IgD-negative memory B cell (primary cell): ENCODE measurements at regions not wholly inside any gene's neighbourhood (a gene's known extent, or its start where the extent isn't known, plus 50 kb on each side); places are given as distances from the start of the nearest gene placed in this dataset.
A peak's percentile ranks its signal among the peaks of the same experiment; 100 is the strongest.
"Not testable (repeated sequence)": the region's sequence is repeated elsewhere in the genome, so short reads cannot be mapped to it uniquely, and the experiment has no call there.

ENCODE experiments used
- H3K27ac Mint-ChIP-seq, 3 donors: one replicate each; pipeline ENCODE4 v1.8.0; 2020 to 2022; ENCODE audit warnings: mild to moderate bottlenecking in 3 of 3, mixed read lengths in 3 of 3, moderate library complexity in 1 of 3
- H3K27me3 Mint-ChIP-seq: one replicate; pipeline ENCODE4 v1.8.0; 2021; ENCODE audit warnings: mixed read lengths
- H3K36me3 Mint-ChIP-seq: one replicate; pipeline ENCODE4 v1.8.0; 2020; ENCODE audit warnings: mild to moderate bottlenecking, mixed read lengths
- H3K4me1 Mint-ChIP-seq, 3 donors: one replicate each; pipeline ENCODE4 v1.8.0; 2020 to 2022; ENCODE audit warnings: mixed read lengths in 3 of 3, mild to moderate bottlenecking in 1 of 3
- H3K4me3 Mint-ChIP-seq, 4 donors: one replicate each; pipeline ENCODE4 v1.8.0; 2020 to 2022; ENCODE audit warnings: mild to moderate bottlenecking in 4 of 4, mixed read lengths in 4 of 4, moderate library complexity in 3 of 4
- H3K9me3 Mint-ChIP-seq, 3 donors: one replicate each; pipeline ENCODE4 v1.8.0; 2020 to 2021; ENCODE audit warnings: mixed read lengths in 3 of 3, mild to moderate bottlenecking in 1 of 3

GRCh38 chr2:41031282-41031681 lies 579.4 kb upstream of the SLC8A1 start:
- no peak overlapping the region for H3K4me3 Mint-ChIP-seq
- H3K9me3 Mint-ChIP-seq, result peaks cover 0 to 5% (median 5%) of the 10 kb centered on the region in 3 donors
- H3K36me3 Mint-ChIP-seq, result no peaks in the 10 kb centered on the region
- H3K4me1 Mint-ChIP-seq, result no peaks in the 10 kb centered on the region
- H3K27ac Mint-ChIP-seq, result no peak overlapping the region
- H3K27me3 Mint-ChIP-seq, result no peaks in the 10 kb centered on the region

DNA sequence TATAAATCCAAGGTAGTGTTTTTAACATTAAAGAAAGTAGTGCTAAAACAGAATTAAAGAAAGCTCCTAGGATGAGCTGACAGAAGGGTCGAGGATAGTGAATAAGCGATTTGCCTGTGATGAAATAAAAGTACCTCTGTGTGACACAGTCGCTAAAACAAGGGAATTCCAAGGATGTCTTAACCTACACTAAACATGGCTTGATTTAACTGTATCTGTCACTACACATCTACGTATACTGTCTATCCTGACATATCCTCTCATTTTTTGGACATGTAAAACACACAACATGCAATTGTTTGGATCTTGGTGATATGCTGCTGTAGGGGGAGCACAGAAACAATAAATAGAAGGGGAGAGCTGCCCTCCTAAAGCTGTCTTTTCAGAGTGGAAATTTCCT lies 580.8 kb upstream of the SLC8A1 start:
- H3K27ac Mint-ChIP-seq, result no peak overlapping the region
- peaks cover 0 to 5% (median 5%) of the 10 kb centered on the region in 3 donors for H3K9me3 Mint-ChIP-seq
- no peaks in the 10 kb centered on the region for H3K27me3 Mint-ChIP-seq
- H3K4me3 Mint-ChIP-seq, result no peak overlapping the region
- H3K36me3 Mint-ChIP-seq, result no peaks in the 10 kb centered on the region
- H3K4me1 Mint-ChIP-seq, result no peaks in the 10 kb centered on the region

DNA sequence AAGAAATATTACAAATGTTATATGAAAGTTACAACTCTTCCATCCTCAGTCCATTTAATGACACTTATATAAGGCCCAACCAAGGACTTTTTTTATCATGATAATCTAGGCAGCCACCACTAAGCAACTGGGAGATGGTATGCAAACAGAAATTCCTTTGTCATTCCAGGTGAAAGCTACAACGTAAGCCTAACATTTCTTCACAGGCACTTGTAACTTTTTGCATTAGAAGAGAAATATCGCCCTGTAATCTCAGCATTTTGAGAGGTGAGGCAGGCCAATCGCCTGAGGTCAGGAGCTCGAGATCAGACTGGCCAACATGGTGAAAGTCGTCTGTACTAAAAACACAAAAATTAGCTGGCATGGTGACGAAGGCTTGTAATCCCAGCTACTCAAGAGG lies 581.2 kb upstream of the SLC8A1 start:
- no peaks in the 10 kb centered on the region for H3K27me3 Mint-ChIP-seq
- no peaks in the 10 kb centered on the region for H3K4me1 Mint-ChIP-seq
- no peak overlapping the region for H3K27ac Mint-ChIP-seq
- no peak overlapping the region for H3K4me3 Mint-ChIP-seq
- peaks cover 0 to 8% (median 5%) of the 10 kb centered on the region in 3 donors for H3K9me3 Mint-ChIP-seq
- no peaks in the 10 kb centered on the region for H3K36me3 Mint-ChIP-seq

- Mint-ChIP-seq H3K4me3 (no peak overlapping the region), H3K27me3 (no peaks in the 10 kb centered on the region), H3K9me3 (peaks cover 2 to 4% (median 3%) of the 10 kb centered on the region in 3 donors), H3K4me1 (no peaks in the 10 kb centered on the region), H3K36me3 (no peaks in the 10 kb centered on the region), H3K27ac (no peak overlapping the region)
Observed at GRCh38 chr2:41038408-41038807, 586.5 kb upstream of the SLC8A1 start.

- not testable (repeated sequence) for H3K4me3 Mint-ChIP-seq, H3K4me1 Mint-ChIP-seq, H3K27ac Mint-ChIP-seq, H3K27me3 Mint-ChIP-seq, H3K36me3 Mint-ChIP-seq, H3K9me3 Mint-ChIP-seq
Observed at GRCh38 chr2:41039750-41040149, 587.9 kb upstream of the SLC8A1 start.

GRCh38 chr2:41040782-41041520 lies 589.1 kb upstream of the SLC8A1 start:
- H3K27me3 Mint-ChIP-seq, result no peaks in the 10 kb centered on the region
- H3K4me3 Mint-ChIP-seq, result no peak overlapping the region
- H3K9me3 Mint-ChIP-seq, result peaks cover 2 to 8% (median 3%) of the 10 kb centered on the region in 3 donors
- no peaks in the 10 kb centered on the region for H3K4me1 Mint-ChIP-seq
- peak overlapping the region in 1 of 3 donors; percentile 62 for H3K27ac Mint-ChIP-seq
- no peaks in the 10 kb centered on the region for H3K36me3 Mint-ChIP-seq

DNA sequence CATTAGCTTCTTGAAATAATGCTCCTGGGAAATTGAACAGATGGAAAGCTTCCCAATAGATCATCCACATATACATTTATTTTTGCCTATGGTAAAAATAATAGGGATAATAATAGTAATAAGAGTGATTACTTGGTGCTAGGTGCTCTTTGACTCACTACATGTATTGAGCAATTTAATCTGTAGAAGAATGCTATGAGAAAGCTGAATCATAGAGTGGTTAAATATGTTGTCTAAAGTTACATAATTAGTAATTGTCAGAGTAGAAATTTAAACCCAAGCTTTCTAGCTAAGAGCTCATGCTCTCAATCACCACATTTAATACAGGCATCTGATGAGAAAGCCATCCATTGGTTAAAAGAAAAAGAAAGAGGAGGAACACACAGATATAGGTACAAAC lies 590.5 kb upstream of the SLC8A1 start:
- peaks cover 2 to 8% (median 3%) of the 10 kb centered on the region in 3 donors for H3K9me3 Mint-ChIP-seq
- H3K27me3 Mint-ChIP-seq, result no peaks in the 10 kb centered on the region
- no peak overlapping the region for H3K4me3 Mint-ChIP-seq
- no peak overlapping the region for H3K27ac Mint-ChIP-seq
- H3K36me3 Mint-ChIP-seq, result no peaks in the 10 kb centered on the region
- H3K4me1 Mint-ChIP-seq, result no peaks in the 10 kb centered on the region

GRCh38 chr2:41061356-41061755 lies 609.5 kb upstream of the SLC8A1 start:
- H3K27ac Mint-ChIP-seq, result no peak overlapping the region
- no peaks in the 10 kb centered on the region for H3K27me3 Mint-ChIP-seq
- H3K9me3 Mint-ChIP-seq, result peaks cover 2 to 3% (median 2%) of the 10 kb centered on the region in 3 donors
- no peaks in the 10 kb centered on the region for H3K36me3 Mint-ChIP-seq
- no peaks in the 10 kb centered on the region for H3K4me1 Mint-ChIP-seq
- H3K4me3 Mint-ChIP-seq, result no peak overlapping the region

- Mint-ChIP-seq H3K4me3 (no peak overlapping the region), H3K36me3 (no peaks in the 10 kb centered on the region), H3K27ac (no peak overlapping the region), H3K4me1 (no peaks in the 10 kb centered on the region), H3K9me3 (peaks cover 2 to 3% (median 2%) of the 10 kb centered on the region in 3 donors), H3K27me3 (no peaks in the 10 kb centered on the region)
Observed at GRCh38 chr2:41062336-41062735, 610.4 kb upstream of the SLC8A1 start.

DNA sequence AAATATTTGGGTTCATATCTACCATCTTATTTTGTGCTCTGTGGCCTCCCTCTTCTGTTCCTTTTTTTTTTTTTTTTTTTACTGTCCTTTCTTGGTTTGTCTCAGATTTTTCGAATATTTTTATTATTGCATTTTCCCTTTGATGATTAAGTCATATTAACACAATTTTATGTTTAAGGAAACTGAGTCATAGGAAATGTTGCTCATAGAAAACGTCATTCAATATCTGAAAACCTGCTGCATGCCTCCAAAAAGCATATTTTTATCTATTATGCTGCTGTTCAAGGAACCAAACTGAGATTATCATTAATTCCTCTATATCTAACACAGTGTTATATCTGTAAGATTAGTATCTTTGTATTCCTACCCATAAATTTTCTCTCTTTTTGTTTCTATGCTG lies 614.3 kb upstream of the SLC8A1 start:
- Mint-ChIP-seq H3K36me3 (no peaks in the 10 kb centered on the region), H3K27me3 (no peaks in the 10 kb centered on the region), H3K4me1 (no peaks in the 10 kb centered on the region), H3K9me3 (peaks cover 0 to 10% (median 2%) of the 10 kb centered on the region in 3 donors), H3K4me3 (no peak overlapping the region), H3K27ac (no peak overlapping the region)

DNA sequence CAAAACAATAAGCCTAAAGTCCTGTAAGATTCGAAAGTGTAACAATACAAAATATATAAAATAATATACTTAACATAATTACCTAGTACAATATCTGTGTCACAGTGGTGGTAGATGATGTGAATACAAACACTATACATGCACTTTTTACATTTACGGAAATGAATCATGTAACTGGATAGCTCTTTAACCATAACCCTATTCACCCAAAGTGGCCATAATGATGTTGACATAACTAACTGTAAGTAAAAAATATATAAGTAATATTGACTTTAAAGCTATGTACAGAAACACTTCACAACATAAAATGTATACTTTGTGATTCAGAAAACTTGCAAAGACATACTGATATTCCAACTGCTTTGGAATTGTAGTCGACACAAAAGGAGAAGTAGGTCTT lies 616.9 kb upstream of the SLC8A1 start:
- H3K9me3 Mint-ChIP-seq, result peaks cover 0 to 10% (median 4%) of the 10 kb centered on the region in 3 donors
- no peaks in the 10 kb centered on the region for H3K36me3 Mint-ChIP-seq
- H3K4me3 Mint-ChIP-seq, result no peak overlapping the region
- no peaks in the 10 kb centered on the region for H3K4me1 Mint-ChIP-seq
- H3K27me3 Mint-ChIP-seq, result no peaks in the 10 kb centered on the region
- H3K27ac Mint-ChIP-seq, result no peak overlapping the region

DNA sequence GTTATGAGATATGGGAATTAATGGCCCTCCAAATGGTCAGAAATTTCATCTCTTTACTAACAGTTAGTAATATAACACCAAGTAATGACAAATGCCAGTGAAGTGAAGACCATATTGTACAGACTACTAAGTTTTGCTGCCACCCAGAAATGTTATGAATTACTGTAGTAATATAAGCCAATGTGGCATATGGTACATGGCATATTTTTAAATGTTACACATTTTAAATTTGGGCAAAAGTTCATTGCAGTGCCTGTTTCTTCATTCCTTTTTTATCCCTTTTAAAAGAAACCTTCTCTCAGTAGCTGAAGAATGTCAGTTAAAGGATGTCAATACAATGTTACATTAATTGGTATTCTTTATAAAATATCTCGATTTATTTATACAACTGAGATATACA lies 626.5 kb upstream of the SLC8A1 start:
- no peak overlapping the region for H3K27ac Mint-ChIP-seq
- no peaks in the 10 kb centered on the region for H3K27me3 Mint-ChIP-seq
- no peaks in the 10 kb centered on the region for H3K4me1 Mint-ChIP-seq
- H3K36me3 Mint-ChIP-seq, result no peaks in the 10 kb centered on the region
- peaks cover 0 to 4% (median 2%) of the 10 kb centered on the region in 3 donors for H3K9me3 Mint-ChIP-seq
- H3K4me3 Mint-ChIP-seq, result no peak overlapping the region

- Mint-ChIP-seq H3K27ac (no peak overlapping the region), H3K27me3 (no peaks in the 10 kb centered on the region), H3K4me1 (no peaks in the 10 kb centered on the region), H3K36me3 (no peaks in the 10 kb centered on the region), H3K4me3 (no peak overlapping the region), H3K9me3 (peaks cover 0 to 4% (median 2%) of the 10 kb centered on the region in 3 donors)
Observed at GRCh38 chr2:41079011-41079410, 627.1 kb upstream of the SLC8A1 start.

- no peak overlapping the region for H3K4me3 Mint-ChIP-seq
- H3K36me3 Mint-ChIP-seq, result no peaks in the 10 kb centered on the region
- peaks cover 2 to 9% (median 2%) of the 10 kb centered on the region in 3 donors for H3K9me3 Mint-ChIP-seq
- no peaks in the 10 kb centered on the region for H3K4me1 Mint-ChIP-seq
- no peak overlapping the region for H3K27ac Mint-ChIP-seq
- no peaks in the 10 kb centered on the region for H3K27me3 Mint-ChIP-seq
Observed at GRCh38 chr2:41084321-41084720, 632.4 kb upstream of the SLC8A1 start.

GRCh38 chr2:41087946-41088345 lies 636.1 kb upstream of the SLC8A1 start:
- Mint-ChIP-seq H3K36me3 (no peaks in the 10 kb centered on the region), H3K4me3 (no peak overlapping the region), H3K27ac (no peak overlapping the region), H3K27me3 (no peaks in the 10 kb centered on the region), H3K9me3 (peaks cover 0 to 14% (median 2%) of the 10 kb centered on the region in 3 donors), H3K4me1 (no peaks in the 10 kb centered on the region)

DNA sequence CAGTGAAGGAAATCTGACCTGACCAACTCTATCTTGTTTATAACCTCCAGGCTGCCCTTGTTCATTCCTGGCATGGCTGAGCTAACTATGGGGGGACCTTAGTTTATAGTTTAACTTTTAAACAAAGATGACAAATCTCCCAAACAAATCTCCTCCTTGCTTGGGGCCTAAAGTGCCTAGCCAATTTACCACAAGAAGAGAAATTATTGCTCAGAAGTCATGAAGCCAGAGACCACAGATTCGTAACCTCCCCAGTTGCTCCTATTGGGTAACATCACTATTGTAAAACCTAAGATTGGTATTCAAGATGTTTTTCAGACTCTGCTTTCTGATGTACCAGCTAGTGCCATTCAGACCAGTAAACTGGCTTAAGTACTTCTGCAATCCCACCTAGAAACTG lies 649.4 kb upstream of the SLC8A1 start:
- Mint-ChIP-seq H3K36me3 (no peaks in the 10 kb centered on the region), H3K27ac (no peak overlapping the region), H3K4me3 (no peak overlapping the region), H3K4me1 (no peaks in the 10 kb centered on the region), H3K9me3 (peaks cover 0 to 3% (median 0%) of the 10 kb centered on the region in 3 donors), H3K27me3 (no peaks in the 10 kb centered on the region)
